ENCODE measurements at regions not wholly inside any gene's neighbourhood (a gene's known extent, or its start where the extent isn't known, plus 50 kb on each side); places are given as distances from the start of the nearest gene placed in this dataset.

GRCh38 chr15:93866948-93867347 is 364.4 kb upstream of the MCTP2 start:
- Histone ChIP-seq H3K27me3 (replicated peaks in 1 of 2; ENCODE audit: control insufficient read depth in 2 of 2, insufficient read depth in 2 of 2, low read length in 1 of 2) (no peaks in the 10 kb centered on the region; a peak in 2 of 4 replicates), H3K9ac (ENCODE audit: control insufficient read depth, insufficient read depth, low read length) (no peak overlapping the region), H3K4me2 (ENCODE audit: control insufficient read depth, insufficient read depth) (no peak overlapping the region), H4K20me1 (ENCODE audit: control insufficient read depth, insufficient read depth) (no peaks in the 10 kb centered on the region), H3K36me3 (ENCODE audit: control insufficient read depth in 2 of 2, insufficient read depth in 2 of 2, low read length in 1 of 2) (no peaks in the 10 kb centered on the region), H3K9me3 (replicated peaks; ENCODE audit: control insufficient read depth, insufficient read depth, low read length) (no peaks in the 10 kb centered on the region), H3K4me1 (ENCODE audit: control insufficient read depth, insufficient read depth, low read length) (no peaks in the 10 kb centered on the region), H3K79me2 (ENCODE audit: control insufficient read depth, insufficient read depth, low read length) (no peaks in the 10 kb centered on the region), H3K4me3 (no peak overlapping the region), H3K27ac (ENCODE audit: control insufficient read depth, insufficient read depth) (no peak overlapping the region), H2AFZ (ENCODE audit: control insufficient read depth, low read depth, low read length) (no peak overlapping the region)
- POLR2A ChIA-PET, result no interaction called here
- CTCF ChIA-PET, result no interaction called here
- FAIRE-seq, result no peak
- 6% methylated on average over 1 of the region's 1 CpG for WGBS (ENCODE audit: insufficient coverage, insufficient replicate concordance, low lambda C conversion rate, missing lambda C conversion rate)
- SMC1A ChIA-PET (ENCODE audit: uncharacterized antibody, unreplicated experiment), result interaction anchor here (0.5 to 1.6 kb wide), 2 partner anchors 8 to 24 kb away, joined by 4 read pairs; no protein-coding TSS in a partner anchor
- intact Hi-C loops (cut with micrococcal nuclease; ENCODE audit: unreplicated experiment), result no loop called here
- TF ChIP-seq STAT1 (conservative IDR thresholded peaks at IDR 0.05) (no peak), BACH1 (IDR thresholded peaks at IDR 0.05; ENCODE audit: borderline replicate concordance) (no peak), HDAC2 (IDR thresholded peaks at IDR 0.05) (no peak), NR2C1 (IDR thresholded peaks at IDR 0.05) (no peak), TAF1 (IDR thresholded peaks at IDR 0.05; ENCODE audit: borderline replicate concordance, low read depth, low read length) (no peak), EZH2 (IDR thresholded peaks at IDR 0.05; ENCODE audit: borderline replicate concordance, control insufficient read depth, low read depth, low read length) (no peak), YY1 (IDR thresholded peaks at IDR 0.05; ENCODE audit: low read depth, low read length) (no peak), RFX5 (IDR thresholded peaks at IDR 0.05; ENCODE audit: low read depth, low read length) (no peak)
- DNase-seq (ENCODE audit: low read depth, low spot score), result no peak
- no peak for ATAC-seq
- no TSS peak for BruUV-seq (replicated peaks)
- RAD21 ChIA-PET (ENCODE audit: unreplicated experiment), result no interaction called here
- in situ Hi-C loops (cut with MboI), result no loop called here

GRCh38 chr15:93866476-93866875 is 364.9 kb upstream of the MCTP2 start:
- CTCF ChIA-PET, result no interaction called here
- intact Hi-C loops (cut with micrococcal nuclease; ENCODE audit: unreplicated experiment) (no loop called here), in situ Hi-C loops (cut with MboI) (no loop called here)
- DNase-seq (ENCODE audit: low read depth, low spot score), result no peak
- no peak for FAIRE-seq
- H3K36me3 ChIP-seq (ENCODE audit: control insufficient read depth in 2 of 2, insufficient read depth in 2 of 2, low read length in 1 of 2), result no peaks in the 10 kb centered on the region
- SMC1A ChIA-PET (ENCODE audit: uncharacterized antibody, unreplicated experiment), result interaction anchor here (1.6 kb wide), 1 partner anchor 8 kb away, joined by 4 read pairs; no protein-coding TSS in a partner anchor
- no peaks in the 10 kb centered on the region for H4K20me1 ChIP-seq (ENCODE audit: control insufficient read depth, insufficient read depth)
- H3K9ac ChIP-seq (ENCODE audit: control insufficient read depth, insufficient read depth, low read length), result no peak overlapping the region
- POLR2A ChIA-PET, result no interaction called here
- no peaks in the 10 kb centered on the region for H3K4me1 ChIP-seq (ENCODE audit: control insufficient read depth, insufficient read depth, low read length)
- no peak overlapping the region for H3K27ac ChIP-seq (ENCODE audit: control insufficient read depth, insufficient read depth)
- BruUV-seq (replicated peaks), result no TSS peak
- ATAC-seq, result no peak
- no peaks in the 10 kb centered on the region for H3K79me2 ChIP-seq (ENCODE audit: control insufficient read depth, insufficient read depth, low read length)
- RAD21 ChIA-PET (ENCODE audit: unreplicated experiment), result no interaction called here
- H3K9me3 ChIP-seq (replicated peaks; ENCODE audit: control insufficient read depth, insufficient read depth, low read length), result no peaks in the 10 kb centered on the region
- H3K4me3 ChIP-seq, result no peak overlapping the region
- H3K27me3 ChIP-seq (replicated peaks in 1 of 2; ENCODE audit: control insufficient read depth in 2 of 2, insufficient read depth in 2 of 2, low read length in 1 of 2), result no peaks in the 10 kb centered on the region; a peak in 2 of 4 replicates
- no peak overlapping the region for H3K4me2 ChIP-seq (ENCODE audit: control insufficient read depth, insufficient read depth)
- no peak overlapping the region for H2AFZ ChIP-seq (ENCODE audit: control insufficient read depth, low read depth, low read length)
- WGBS (ENCODE audit: insufficient coverage, insufficient replicate concordance, low lambda C conversion rate, missing lambda C conversion rate), result 9% methylated on average over 6 of the region's 6 CpGs
- TF ChIP-seq, protein P1, sequence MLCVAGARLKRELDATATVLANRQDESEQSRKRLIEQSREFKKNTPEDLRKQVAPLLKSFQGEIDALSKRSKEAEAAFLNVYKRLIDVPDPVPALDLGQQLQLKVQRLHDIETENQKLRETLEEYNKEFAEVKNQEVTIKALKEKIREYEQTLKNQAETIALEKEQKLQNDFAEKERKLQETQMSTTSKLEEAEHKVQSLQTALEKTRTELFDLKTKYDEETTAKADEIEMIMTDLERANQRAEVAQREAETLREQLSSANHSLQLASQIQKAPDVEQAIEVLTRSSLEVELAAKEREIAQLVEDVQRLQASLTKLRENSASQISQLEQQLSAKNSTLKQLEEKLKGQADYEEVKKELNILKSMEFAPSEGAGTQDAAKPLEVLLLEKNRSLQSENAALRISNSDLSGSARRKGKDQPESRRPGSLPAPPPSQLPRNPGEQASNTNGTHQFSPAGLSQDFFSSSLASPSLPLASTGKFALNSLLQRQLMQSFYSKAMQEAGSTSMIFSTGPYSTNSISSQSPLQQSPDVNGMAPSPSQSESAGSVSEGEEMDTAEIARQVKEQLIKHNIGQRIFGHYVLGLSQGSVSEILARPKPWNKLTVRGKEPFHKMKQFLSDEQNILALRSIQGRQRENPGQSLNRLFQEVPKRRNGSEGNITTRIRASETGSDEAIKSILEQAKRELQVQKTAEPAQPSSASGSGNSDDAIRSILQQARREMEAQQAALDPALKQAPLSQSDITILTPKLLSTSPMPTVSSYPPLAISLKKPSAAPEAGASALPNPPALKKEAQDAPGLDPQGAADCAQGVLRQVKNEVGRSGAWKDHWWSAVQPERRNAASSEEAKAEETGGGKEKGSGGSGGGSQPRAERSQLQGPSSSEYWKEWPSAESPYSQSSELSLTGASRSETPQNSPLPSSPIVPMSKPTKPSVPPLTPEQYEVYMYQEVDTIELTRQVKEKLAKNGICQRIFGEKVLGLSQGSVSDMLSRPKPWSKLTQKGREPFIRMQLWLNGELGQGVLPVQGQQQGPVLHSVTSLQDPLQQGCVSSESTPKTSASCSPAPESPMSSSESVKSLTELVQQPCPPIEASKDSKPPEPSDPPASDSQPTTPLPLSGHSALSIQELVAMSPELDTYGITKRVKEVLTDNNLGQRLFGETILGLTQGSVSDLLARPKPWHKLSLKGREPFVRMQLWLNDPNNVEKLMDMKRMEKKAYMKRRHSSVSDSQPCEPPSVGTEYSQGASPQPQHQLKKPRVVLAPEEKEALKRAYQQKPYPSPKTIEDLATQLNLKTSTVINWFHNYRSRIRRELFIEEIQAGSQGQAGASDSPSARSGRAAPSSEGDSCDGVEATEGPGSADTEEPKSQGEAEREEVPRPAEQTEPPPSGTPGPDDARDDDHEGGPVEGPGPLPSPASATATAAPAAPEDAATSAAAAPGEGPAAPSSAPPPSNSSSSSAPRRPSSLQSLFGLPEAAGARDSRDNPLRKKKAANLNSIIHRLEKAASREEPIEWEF (IDR thresholded peaks at IDR 0.05; ENCODE audit: insufficient replicate concordance, low read depth, low read length), result no peak
- TF ChIP-seq ZBTB33 (IDR thresholded peaks at IDR 0.05), result no peak

Data from GM12878 (cell line).